Motor neuron (in vitro differentiated cells): ENCODE measurements at regions not wholly inside any gene's neighbourhood (a gene's known extent, or its start where the extent isn't known, plus 50 kb on each side); places are given as distances from the start of the nearest gene placed in this dataset.
"Not testable (repeated sequence)": the region's sequence is repeated elsewhere in the genome, so short reads cannot be mapped to it uniquely, and the experiment has no call there.

ENCODE experiments used
- ATAC-seq, 8 experiments: fragments of 200-7000 bp; cut with Tn5 transposase; replicated peaks in 6 of 8; 2 replicates each; pipeline ENCODE4 v1.8.0; 2021; ENCODE audit warnings: mild to moderate bottlenecking in 8 of 8, moderate library complexity in 8 of 8
- H3K27ac ChIP-seq, 2 donors: fragments of 250-450 bp; sonication (Bioruptor Pico); 2 replicates each; pipeline ENCODE4 v1.9.0; 2021; ENCODE audit warnings: antibody characterized with exemption in 2 of 2, mild to moderate bottlenecking in 2 of 2, moderate library complexity in 1 of 2
- H3K4me1 ChIP-seq, 2 donors: fragments of 250-450 bp; sonication (Bioruptor Pico); replicated peaks in 1 of 2; 2 replicates each; pipeline ENCODE4 v1.6.1; 2021; ENCODE audit warnings: antibody characterized with exemption in 2 of 2, mild to moderate bottlenecking in 2 of 2, moderate library complexity in 1 of 2
- H3K4me3 ChIP-seq, 5 donors: fragments of 250-450 bp; sonication (Bioruptor Pico); 2 replicates each; pipeline ENCODE4 v1.9.0; 2021; ENCODE audit warnings: antibody characterized with exemption in 5 of 5, mild to moderate bottlenecking in 5 of 5, moderate library complexity in 4 of 5
- WGBS, 10 experiments: fragments of 450-650 bp; shearing (Covaris generic); methylation state at CpG; one replicate each; pipeline ENCODE4 v1.0.0; 2022; 5-methylcytosine and 5-hydroxymethylcytosine counted together
- in situ Hi-C, 9 experiments: fragments of 400-800 bp; cut with MboI; loops; one replicate each; pipeline ENCODE4 v1.15.0; 2021; ENCODE audit warnings: low sequenced_read_pairs in 9 of 9, low pct_unique_long_range_greater_than_20kb in 2 of 9; ENCODE audit not compliant: unreplicated experiment in 9 of 9

- 34 to 100% (median 80%) methylated on average over 1 to 2 of the region's 2 CpGs; no CpG with 5 or more reads in 1 of the 10 experiments for WGBS, 10 experiments
- no peaks in the 10 kb centered on the region for H3K4me1 ChIP-seq
- in situ Hi-C loops, result no loop called here
- ATAC-seq, result no peak
- no peak overlapping the region for H3K4me3 ChIP-seq
- no peak overlapping the region for H3K27ac ChIP-seq
Observed at GRCh38 chr3:196147116-196147515, 64.1 kb downstream of the ZDHHC19 start.

DNA sequence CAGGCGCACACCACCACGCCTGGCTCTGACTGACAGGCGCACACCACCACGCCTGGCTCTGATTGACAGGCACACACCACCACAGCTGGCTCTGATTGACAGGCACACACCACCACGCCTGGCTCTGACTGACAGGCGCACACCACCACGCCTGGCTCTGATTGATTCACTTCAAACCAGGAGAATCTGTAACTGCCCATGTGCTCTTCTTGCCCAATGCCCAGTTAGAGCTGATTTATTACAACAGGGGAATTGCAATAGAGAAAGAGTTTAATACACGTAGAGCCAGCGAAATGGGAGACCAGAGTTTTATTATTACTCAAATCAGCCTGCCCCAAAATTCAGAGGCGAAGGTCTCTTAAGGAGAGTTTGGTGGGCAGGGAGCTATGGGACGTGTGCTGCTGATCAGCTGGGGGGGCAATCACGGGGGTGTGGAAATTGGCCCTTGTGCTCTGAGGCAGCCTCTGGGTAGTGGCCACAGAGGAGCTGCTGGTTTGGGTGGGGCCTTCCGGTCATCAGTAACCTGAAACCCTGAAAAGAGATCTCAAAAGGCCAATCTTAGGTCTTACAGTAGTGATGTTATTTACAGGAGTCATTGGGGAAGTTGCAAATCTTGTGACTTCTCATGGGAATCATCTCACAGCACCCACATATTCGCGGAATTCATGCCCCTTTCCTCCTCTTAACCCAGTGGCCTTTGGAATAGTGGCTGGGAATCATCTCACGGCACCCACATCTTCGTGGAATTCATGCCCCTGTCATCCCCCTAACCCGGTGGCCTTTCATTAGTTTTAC lies 63.8 kb upstream of the TFRC start:
- H3K27ac ChIP-seq, result no peak overlapping the region
- WGBS, 10 experiments, result 0 to 100% (median 48%) methylated on average over 1 to 4 of the region's 18 CpGs; no CpG with 5 or more reads in 1 of the 10 experiments
- H3K4me1 ChIP-seq, result no peaks in the 10 kb centered on the region
- in situ Hi-C loops, result no loop called here
- H3K4me3 ChIP-seq, result no peak overlapping the region
- ATAC-seq, result peak in 3 of 8 experiments; percentile 46 to 98 (median 75)

DNA sequence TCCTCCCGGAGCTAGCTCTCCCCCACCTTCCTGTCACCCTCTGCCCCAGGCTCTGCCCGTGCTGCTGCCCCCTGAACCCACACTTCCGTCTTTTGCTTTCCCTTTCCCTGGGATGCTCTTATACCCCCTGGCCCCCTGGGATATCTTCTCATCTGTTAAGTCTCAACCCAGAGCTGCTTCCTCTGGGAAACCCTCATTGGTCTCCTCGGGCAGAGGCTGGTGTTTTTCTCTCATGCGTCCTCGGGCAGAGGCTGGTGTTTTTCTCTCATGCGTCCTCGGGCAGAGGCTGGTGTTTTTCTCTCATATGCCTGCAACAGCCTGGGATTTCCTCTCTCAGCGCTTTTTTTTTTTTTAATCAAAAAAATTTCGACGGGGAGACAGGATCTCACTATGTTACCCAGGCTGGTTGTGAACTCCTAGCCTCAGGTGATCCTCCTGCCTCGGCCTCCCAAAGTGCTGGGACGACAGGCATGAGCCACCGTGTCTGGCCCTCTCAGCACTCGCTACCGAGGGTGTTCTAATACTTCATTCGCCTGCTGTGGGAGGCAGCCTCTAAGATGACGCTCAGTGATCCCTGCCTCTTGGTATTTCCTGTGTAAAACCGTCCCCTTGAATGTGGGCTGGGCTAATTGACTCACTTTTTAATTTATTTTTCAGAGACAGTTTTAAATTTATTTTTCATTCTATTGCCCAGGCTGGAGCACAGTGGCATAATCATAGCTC lies 62.7 kb upstream of the TFRC start:
- no peak overlapping the region for H3K27ac ChIP-seq
- H3K4me1 ChIP-seq, result no peaks in the 10 kb centered on the region
- in situ Hi-C loops, result no loop called here
- 45 to 100% (median 98%) methylated on average over 1 to 13 of the region's 19 CpGs; no CpG with 5 or more reads in 3 of the 10 experiments for WGBS, 10 experiments
- peak in 1 of 8 experiments; percentile 38 for ATAC-seq
- no peak overlapping the region for H3K4me3 ChIP-seq

DNA sequence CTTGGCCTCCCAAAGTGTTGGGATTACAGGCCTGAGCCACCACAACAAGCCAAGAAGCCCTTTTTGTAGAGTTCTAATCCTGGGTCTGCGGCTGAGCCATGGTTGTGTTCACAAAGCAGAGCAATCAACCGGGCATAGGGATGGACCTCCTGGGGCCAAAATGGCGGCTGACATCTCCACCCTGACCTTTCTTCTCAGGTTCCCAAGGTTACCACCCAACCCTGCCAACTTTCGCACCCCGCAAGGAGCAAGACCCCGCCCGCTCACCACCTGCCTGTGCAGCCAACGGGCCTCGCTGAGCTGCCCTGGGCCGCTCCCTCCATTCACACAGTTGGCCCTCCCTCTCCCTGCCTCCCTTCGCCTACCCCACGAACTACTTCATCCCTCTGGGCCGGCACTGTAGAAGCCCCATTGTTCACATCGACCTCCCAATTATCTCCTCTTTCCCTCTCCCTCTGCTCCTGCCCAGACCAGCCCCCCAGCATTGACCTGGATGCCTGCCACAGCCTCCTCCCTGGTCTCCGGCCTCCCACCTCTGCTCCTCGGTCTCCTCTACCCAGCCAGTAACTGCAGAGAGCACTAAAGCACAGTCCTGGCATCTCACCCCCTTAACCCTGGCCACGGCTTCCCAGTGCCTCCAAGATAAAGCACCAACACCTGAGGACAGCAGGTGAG lies 62.0 kb upstream of the TFRC start:
- 47 to 100% (median 86%) methylated on average over 1 to 10 of the region's 17 CpGs; no CpG with 5 or more reads in 5 of the 10 experiments for WGBS, 10 experiments
- no peak overlapping the region for H3K4me3 ChIP-seq
- ATAC-seq, result no peak
- H3K27ac ChIP-seq, result no peak overlapping the region
- no peaks in the 10 kb centered on the region for H3K4me1 ChIP-seq
- in situ Hi-C loops, result no loop called here

GRCh38 chr3:196142202-196142956 lies 60.5 kb upstream of the TFRC start:
- in situ Hi-C loops, result no loop called here
- WGBS, 10 experiments, result 94 to 100% (median 100%) methylated on average over 1 to 4 of the region's 16 CpGs; no CpG with 5 or more reads in 3 of the 10 experiments
- Histone ChIP-seq H3K27ac (peak overlapping the region in 1 of 2 donors; percentile 39), H3K4me1 (no peaks in the 10 kb centered on the region), H3K4me3 (no peak overlapping the region)
- ATAC-seq, result no peak

DNA sequence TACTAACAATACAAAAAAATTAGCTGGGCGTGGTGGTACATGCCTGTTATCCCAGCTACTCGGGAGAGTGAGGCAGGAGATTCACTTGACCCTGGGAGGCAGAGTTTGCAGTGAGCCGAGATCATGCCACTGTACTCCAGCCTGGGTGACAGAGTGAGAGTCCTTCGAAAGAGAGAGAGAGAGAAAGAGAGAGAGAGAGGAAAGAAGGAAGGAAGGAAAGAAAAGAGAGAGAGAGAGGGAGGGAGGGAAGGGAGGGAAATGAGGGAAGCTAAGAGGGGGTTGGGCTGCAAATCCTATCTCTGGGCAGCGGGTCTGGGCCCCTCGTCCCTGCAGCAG lies 59.9 kb upstream of the TFRC start:
- in situ Hi-C loops, result no loop called here
- ATAC-seq, result no peak
- WGBS, 10 experiments, result 60 to 100% (median 67%) methylated on average over 1 to 3 of the region's 6 CpGs; no CpG with 5 or more reads in 3 of the 10 experiments
- Histone ChIP-seq H3K4me3 (no peak overlapping the region), H3K4me1 (no peaks in the 10 kb centered on the region), H3K27ac (no peak overlapping the region)

- ATAC-seq, result no peak
Observed at GRCh38 chr3:196141052-196141865, 59.4 kb upstream of the TFRC start.

DNA sequence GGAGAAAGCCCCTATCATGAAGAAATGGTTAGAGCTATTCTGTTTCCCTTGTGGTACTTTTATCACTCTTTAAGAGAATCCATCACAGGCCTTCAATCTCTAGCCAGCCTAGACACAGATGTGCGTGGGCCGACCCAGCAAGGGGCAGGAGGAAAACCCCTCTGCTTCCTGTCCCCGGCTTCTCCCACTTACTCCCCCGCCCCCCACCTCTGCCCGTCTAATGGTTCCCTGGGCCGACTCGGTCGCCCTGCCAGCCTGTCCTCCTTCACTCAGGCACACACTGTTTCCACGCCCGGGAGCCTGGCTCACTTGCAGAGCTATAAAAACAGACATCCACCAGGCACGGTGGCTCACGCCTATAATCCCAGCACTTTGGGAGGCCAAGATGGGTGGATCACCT lies 58.3 kb upstream of the TFRC start:
- no peak overlapping the region for H3K27ac ChIP-seq
- WGBS, 10 experiments, result 90% methylated on average over 2 of the region's 12 CpGs; no CpG with 5 or more reads in 9 of the 10 experiments
- in situ Hi-C loops, result no loop called here
- no peaks in the 10 kb centered on the region for H3K4me1 ChIP-seq
- ATAC-seq, result no peak
- H3K4me3 ChIP-seq, result no peak overlapping the region

More at GRCh38 chr3:196141052-196141865, 59.4 kb upstream of the TFRC start:
- no peak overlapping the region for H3K27ac ChIP-seq
- in situ Hi-C loops, result no loop called here
- H3K4me1 ChIP-seq, result no peaks in the 10 kb centered on the region
- 25 to 100% (median 73%) methylated on average over 2 to 12 of the region's 15 CpGs; no CpG with 5 or more reads in 1 of the 10 experiments for WGBS, 10 experiments
- no peak overlapping the region for H3K4me3 ChIP-seq

GRCh38 chr3:196139281-196139680 lies 57.4 kb upstream of the TFRC start:
- no peak for ATAC-seq
- in situ Hi-C loops, result no loop called here
- WGBS, 10 experiments, result 49 to 100% (median 84%) methylated on average over 1 to 7 of the region's 7 CpGs
- no peaks in the 10 kb centered on the region for H3K4me1 ChIP-seq
- H3K27ac ChIP-seq, result no peak overlapping the region
- H3K4me3 ChIP-seq, result no peak overlapping the region

GRCh38 chr3:196138482-196139254 lies 56.8 kb upstream of the TFRC start:
- no peak for ATAC-seq
- WGBS, 10 experiments, result 13 to 100% (median 80%) methylated on average over 2 to 12 of the region's 12 CpGs
- Histone ChIP-seq H3K4me1 (no peaks in the 10 kb centered on the region), H3K4me3 (no peak overlapping the region), H3K27ac (no peak overlapping the region)
- in situ Hi-C loops, result no loop called here

- ATAC-seq, H3K4me1 ChIP-seq, in situ Hi-C loops, H3K4me3 ChIP-seq, H3K27ac ChIP-seq: not testable (repeated sequence)
- 75 to 100% (median 86%) methylated on average over 2 to 9 of the region's 9 CpGs; no CpG with 5 or more reads in 3 of the 10 experiments for WGBS, 10 experiments
Observed at GRCh38 chr3:196136640-196136989, 54.7 kb upstream of the TFRC start.
